ENCODE measurements at regions not wholly inside any gene's neighbourhood (a gene's known extent, or its start where the extent isn't known, plus 50 kb on each side); places are given as distances from the start of the nearest gene placed in this dataset.

- no peaks in the 10 kb centered on the region for H3K36me3 Mint-ChIP-seq
- H3K4me1 Mint-ChIP-seq: no peaks in the 10 kb centered on the region
- H3K27ac Mint-ChIP-seq: no peak overlapping the region
- H3K4me3 Mint-ChIP-seq: no peak overlapping the region
- ATAC-seq (no peak), DNase-seq (ENCODE audit: low spot score in 2 of 2) (no peak)
- no peaks in the 10 kb centered on the region for H3K9me3 Mint-ChIP-seq
Measured at GRCh38 chr2:226660124-226660523, 139.5 kb downstream of the IRS1 start.

GRCh38 chr2:226659410-226659809 lies 140.2 kb downstream of the IRS1 start:
- Mint-ChIP-seq H3K9me3 (no peaks in the 10 kb centered on the region), H3K27ac (no peak overlapping the region), H3K4me1 (no peaks in the 10 kb centered on the region), H3K36me3 (no peaks in the 10 kb centered on the region), H3K4me3 (no peak overlapping the region)
- ATAC-seq (no peak), DNase-seq (ENCODE audit: low spot score in 2 of 2) (no peak)

GRCh38 chr2:226658555-226658954 lies 141.1 kb downstream of the IRS1 start:
- no peaks in the 10 kb centered on the region for H3K36me3 Mint-ChIP-seq
- no peak overlapping the region for H3K27ac Mint-ChIP-seq
- H3K9me3 Mint-ChIP-seq: no peaks in the 10 kb centered on the region
- H3K4me1 Mint-ChIP-seq: no peaks in the 10 kb centered on the region
- no peak overlapping the region for H3K4me3 Mint-ChIP-seq
- ATAC-seq (no peak), DNase-seq (ENCODE audit: low spot score in 2 of 2) (no peak)

DNA sequence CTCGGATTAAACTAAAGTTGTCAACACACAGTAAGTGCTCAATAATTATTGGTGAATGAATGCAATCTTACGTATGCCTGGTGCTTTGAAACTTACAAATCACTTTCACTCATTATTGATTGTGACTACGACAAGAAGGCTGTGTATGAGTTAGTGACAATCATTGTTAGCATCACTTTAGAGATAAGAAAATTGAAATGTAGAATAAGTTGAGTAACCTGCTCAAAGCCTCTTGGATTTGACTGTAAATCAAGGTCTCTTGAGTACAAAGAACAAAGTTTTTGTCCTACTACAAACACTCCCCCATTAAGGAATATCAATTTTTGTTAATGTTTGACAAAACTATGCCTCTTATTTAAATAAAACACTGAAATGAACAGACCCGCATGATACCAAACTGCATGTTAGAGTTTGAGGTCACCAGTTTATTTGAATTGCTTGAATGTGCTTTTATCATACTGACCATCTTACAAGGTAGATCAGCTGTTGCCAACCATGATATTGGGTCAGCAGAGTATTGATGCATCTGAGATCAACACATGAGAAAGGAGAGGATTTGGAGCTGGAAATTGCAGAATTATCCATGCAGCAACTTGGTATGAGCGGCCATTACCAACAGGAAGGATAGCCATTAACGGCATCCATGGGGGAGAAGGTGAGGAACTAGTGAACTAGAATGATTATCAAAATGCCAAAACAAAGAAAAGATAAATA lies 142.1 kb downstream of the IRS1 start:
- H3K36me3 Mint-ChIP-seq: no peaks in the 10 kb centered on the region
- ATAC-seq: no peak
- peaks cover 3% of the 10 kb centered on the region for H3K4me1 Mint-ChIP-seq
- no peak overlapping the region for H3K4me3 Mint-ChIP-seq
- no peak for DNase-seq (ENCODE audit: low spot score in 2 of 2)
- H3K9me3 Mint-ChIP-seq: no peaks in the 10 kb centered on the region
- H3K27ac Mint-ChIP-seq: no peak overlapping the region

DNA sequence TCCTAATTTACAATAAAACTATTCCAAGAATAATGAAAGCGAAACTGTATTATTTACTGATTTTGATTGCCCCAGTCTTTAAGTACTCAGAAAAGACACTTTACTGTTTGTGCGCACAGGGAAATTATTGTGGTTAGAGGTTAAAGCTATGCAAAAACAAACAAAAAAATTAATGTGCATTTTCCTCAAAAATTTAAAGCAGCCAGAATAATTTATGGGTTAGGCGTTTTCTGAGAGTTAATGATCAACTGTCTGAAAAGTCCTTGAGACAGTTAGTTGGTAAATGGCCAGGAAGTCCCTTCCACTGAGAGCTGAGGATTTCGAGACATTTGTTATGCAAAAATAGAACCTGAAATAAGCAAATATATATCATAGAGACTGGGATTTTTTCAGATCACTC lies 143.3 kb downstream of the IRS1 start:
- DNase-seq (ENCODE audit: low spot score in 2 of 2): no peak
- Mint-ChIP-seq H3K4me3 (no peak overlapping the region), H3K27ac (no peak overlapping the region), H3K36me3 (no peaks in the 10 kb centered on the region), H3K9me3 (no peaks in the 10 kb centered on the region), H3K4me1 (peaks cover 10% of the 10 kb centered on the region)
- ATAC-seq: no peak

DNA sequence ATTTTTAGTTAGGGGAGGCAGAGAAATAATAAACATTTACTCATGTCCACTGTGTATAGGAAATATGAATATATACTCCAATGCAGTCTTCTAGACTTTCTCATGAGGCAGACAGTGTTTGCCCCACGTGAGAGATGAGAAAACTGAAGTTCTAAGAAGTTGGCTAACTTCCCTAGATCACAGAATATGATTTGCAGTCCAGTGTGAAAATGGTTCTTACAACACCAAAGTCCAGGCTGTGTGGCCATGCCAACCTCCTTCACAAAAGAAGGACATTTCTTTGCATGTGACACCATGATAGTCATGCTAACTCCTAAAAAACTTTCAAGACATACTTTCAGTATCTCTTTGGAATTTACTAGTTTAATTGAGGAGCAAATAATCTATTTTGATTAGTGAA lies 143.7 kb downstream of the IRS1 start:
- no peak overlapping the region for H3K4me3 Mint-ChIP-seq
- no peaks in the 10 kb centered on the region for H3K9me3 Mint-ChIP-seq

DNA sequence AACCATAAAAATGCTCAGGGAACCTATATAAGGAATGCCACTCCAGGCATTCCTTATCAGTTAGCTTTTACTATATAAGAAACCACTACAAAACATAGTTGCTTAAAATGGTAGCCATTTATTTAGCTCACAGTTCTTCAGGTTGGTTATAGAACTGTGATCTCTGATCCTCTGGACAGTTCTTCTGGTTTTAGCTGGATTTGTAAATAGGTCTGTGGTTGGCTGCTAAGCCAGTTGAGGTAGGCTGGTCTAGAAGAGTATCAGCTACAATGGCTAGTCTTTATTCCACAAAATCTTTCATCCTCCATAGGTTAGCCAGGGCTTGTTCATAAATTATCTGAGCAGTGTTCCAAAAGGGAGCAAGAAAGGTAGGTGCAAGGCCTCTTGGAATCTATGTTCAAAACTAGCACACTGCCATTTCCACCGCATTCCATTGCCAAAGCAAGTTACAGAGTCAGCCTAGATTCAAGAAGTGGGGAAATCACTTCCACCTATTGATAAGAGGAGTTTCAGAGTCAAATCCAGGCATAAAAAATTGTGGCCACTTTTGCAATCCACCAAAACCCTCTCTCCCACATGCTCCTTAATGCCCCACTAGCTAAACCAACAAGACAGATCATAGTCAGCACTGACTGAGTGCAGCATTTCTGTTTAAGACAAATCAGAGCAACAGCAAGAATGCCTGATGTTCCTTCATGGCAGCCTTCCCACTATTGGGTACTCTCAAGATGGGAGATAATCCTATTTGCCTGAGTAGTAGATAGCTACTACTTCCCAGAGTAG lies 146.4 kb downstream of the IRS1 start:
- DNase-seq (ENCODE audit: low spot score in 2 of 2) (no peak), ATAC-seq (no peak)
- no peak overlapping the region for H3K4me3 Mint-ChIP-seq
- no peaks in the 10 kb centered on the region for H3K36me3 Mint-ChIP-seq
- H3K4me1 Mint-ChIP-seq: peaks cover 27% of the 10 kb centered on the region
- peaks cover 6% of the 10 kb centered on the region for H3K9me3 Mint-ChIP-seq
- no peak overlapping the region for H3K27ac Mint-ChIP-seq

More for the DNA sequence above, 143.7 kb downstream of the IRS1 start:
- Mint-ChIP-seq H3K4me1 (peaks cover 11% of the 10 kb centered on the region), H3K27ac (no peak overlapping the region), H3K36me3 (no peaks in the 10 kb centered on the region)
- ATAC-seq: no peak
- DNase-seq (ENCODE audit: low spot score in 2 of 2): no peak

DNA sequence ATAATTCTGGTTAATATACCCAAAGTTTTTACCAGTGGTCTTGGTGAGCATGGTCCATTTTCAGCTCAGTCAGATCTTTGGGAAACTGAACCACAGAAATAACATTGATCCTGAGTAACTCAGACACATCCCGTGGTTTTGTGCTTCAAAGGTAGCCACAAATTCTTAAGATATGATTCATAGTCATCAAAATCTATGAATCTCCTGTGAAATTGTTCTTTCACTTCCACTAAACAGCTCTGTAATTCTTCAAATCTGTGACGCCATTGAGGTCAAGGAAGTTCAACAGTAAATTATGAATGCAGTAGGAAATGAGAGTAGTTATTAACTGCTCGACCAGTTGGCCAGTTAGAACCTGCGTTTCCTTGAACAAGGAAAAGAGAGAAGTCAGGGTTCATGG lies 147.3 kb downstream of the IRS1 start:
- Mint-ChIP-seq H3K4me1 (peaks cover 27% of the 10 kb centered on the region), H3K4me3 (no peak overlapping the region), H3K9me3 (peaks cover 6% of the 10 kb centered on the region), H3K36me3 (no peaks in the 10 kb centered on the region), H3K27ac (no peak overlapping the region)
- ATAC-seq: peak; percentile 57
- DNase-seq (ENCODE audit: low spot score in 2 of 2): no peak

DNA sequence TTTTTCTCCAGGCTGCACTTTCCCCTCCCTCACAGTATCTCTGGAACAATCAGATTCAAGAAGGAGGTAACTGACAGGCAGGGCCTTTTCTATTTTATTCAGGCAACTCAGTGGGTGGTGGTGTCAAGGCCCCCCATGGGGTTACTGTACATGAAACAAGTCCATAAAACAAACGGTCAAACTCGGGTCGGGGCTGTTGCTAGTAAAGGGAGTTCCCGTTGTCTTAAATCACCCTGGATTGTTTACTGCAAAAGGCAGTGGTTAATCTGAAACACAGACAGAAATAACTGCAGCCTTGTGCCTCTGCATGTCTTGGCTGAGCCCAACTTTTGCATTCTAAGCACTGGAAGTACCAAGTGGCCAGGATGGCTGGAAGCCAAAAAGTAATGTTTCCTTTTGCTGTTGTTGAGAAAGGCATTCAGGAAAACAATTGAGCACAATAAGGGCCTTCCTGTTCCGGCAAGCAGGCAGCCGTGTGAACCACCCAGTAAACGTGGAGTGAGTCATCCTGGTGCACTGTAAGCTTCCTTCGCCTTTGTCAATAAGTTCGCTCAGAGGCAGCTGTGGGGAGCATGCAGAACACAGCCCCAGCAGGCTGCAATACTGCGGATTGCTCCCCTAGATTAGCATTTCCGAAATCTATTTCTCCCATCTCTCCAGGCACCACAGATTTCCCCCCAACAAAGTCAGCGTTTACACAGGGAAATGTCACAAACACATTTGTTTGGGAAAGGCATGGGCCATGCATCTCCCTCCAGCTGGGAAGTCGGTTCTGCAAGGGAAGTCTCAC lies 149.6 kb downstream of the IRS1 start:
- Mint-ChIP-seq H3K4me3 (no peak overlapping the region), H3K27ac (peak overlapping the region; percentile 50), H3K9me3 (peaks cover 6% of the 10 kb centered on the region), H3K36me3 (no peaks in the 10 kb centered on the region), H3K4me1 (peaks cover 27% of the 10 kb centered on the region)
- ATAC-seq (peak; percentile 90), DNase-seq (ENCODE audit: low spot score in 2 of 2) (peak in 1 of 2 donors; percentile 51)

DNA sequence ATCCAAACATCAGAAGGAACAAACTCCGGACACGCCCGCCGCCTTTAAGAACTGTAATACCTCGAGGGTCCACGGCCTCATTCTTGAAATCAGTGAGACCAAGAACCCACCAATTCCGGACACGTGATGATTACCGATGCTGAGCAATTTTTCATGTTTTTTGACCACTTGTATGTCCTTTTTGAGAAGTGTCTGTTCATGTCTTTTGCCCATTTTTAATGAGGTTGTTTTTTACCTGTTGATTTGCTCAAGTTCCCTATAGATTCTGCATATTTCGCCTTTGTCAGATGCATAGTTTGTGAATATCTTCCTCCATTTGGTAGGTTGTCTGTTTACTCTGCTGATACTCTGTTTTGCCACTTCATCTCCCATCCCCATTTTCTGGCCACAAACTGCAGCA lies 150.4 kb downstream of the IRS1 start:
- no peak overlapping the region for H3K4me3 Mint-ChIP-seq
- H3K9me3 Mint-ChIP-seq: peaks cover 6% of the 10 kb centered on the region
- peaks cover 27% of the 10 kb centered on the region for H3K4me1 Mint-ChIP-seq
- H3K27ac Mint-ChIP-seq: no peak overlapping the region
- no peaks in the 10 kb centered on the region for H3K36me3 Mint-ChIP-seq
- DNase-seq (ENCODE audit: low spot score in 2 of 2): no peak
- no peak for ATAC-seq

DNA sequence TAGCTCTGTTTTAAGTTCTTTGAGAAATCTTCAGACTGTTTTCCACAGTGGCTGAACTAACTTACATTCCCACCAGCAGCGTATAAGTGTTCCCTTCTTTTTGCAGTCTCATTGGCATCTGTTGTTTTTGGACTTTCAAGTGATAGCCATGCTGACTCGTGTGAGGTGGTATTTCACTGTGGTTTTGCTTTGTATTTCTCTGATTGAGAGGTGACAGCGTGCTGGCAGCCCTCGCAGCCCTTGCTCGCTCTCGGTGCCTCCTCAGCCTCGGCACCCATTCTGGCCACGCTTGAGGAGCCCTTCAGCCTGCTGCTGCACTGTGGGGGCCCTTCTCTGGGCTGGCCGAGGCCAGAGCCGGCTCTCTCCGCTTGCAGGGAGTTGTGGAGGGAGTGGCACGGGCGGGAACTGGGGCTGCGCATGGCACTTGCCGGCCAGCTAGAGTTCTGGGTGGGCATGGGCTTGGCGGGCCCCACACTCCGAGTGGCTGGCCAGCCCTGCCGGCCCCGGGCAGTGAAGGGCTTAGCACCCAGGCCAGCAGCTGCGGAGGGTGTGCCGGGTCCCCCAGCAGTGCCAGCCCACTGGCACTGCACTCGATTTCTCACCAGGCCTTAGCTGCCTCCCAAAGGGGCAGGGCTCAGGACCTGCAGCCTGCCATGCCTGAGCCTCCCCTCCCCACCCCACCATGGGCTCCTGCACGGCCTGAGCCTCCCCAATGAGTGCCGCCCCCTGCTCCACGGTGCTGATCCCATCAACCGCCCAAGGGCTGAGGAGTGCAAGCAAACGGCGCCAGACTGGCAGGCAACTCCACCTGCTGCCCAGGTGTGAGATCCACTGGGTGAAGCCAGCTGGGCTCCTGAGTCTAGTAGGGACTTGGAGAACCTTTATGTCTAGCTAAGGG lies 151.8 kb downstream of the IRS1 start:
- Mint-ChIP-seq H3K4me3 (no peak overlapping the region), H3K36me3 (no peaks in the 10 kb centered on the region), H3K27ac (no peak overlapping the region), H3K9me3 (peaks cover 6% of the 10 kb centered on the region), H3K4me1 (peaks cover 27% of the 10 kb centered on the region)
- ATAC-seq: no peak
- no peak for DNase-seq (ENCODE audit: low spot score in 2 of 2)

- Mint-ChIP-seq H3K4me1 (peaks cover under 1% of the 10 kb centered on the region), H3K27ac (no peak overlapping the region), H3K36me3 (no peaks in the 10 kb centered on the region), H3K4me3 (no peak overlapping the region), H3K9me3 (peaks cover 3% of the 10 kb centered on the region)
- ATAC-seq (no peak), DNase-seq (ENCODE audit: low spot score in 2 of 2) (no peak)
Measured at GRCh38 chr2:226644399-226644865, 155.2 kb downstream of the IRS1 start.

- Mint-ChIP-seq H3K36me3 (no peaks in the 10 kb centered on the region), H3K27ac (no peak overlapping the region), H3K4me3 (no peak overlapping the region), H3K9me3 (no peaks in the 10 kb centered on the region), H3K4me1 (no peaks in the 10 kb centered on the region)
- ATAC-seq (no peak), DNase-seq (ENCODE audit: low spot score in 2 of 2) (no peak)
Measured at GRCh38 chr2:226643946-226644282, 155.7 kb downstream of the IRS1 start.

GRCh38 chr2:226643030-226643945 lies 156.3 kb downstream of the IRS1 start:
- no peak overlapping the region for H3K4me3 Mint-ChIP-seq
- no peaks in the 10 kb centered on the region for H3K36me3 Mint-ChIP-seq
- no peak for DNase-seq (ENCODE audit: low spot score in 2 of 2)
- H3K9me3 Mint-ChIP-seq: no peaks in the 10 kb centered on the region
- ATAC-seq: no peak
- H3K27ac Mint-ChIP-seq: no peak overlapping the region
- H3K4me1 Mint-ChIP-seq: no peaks in the 10 kb centered on the region
